ENCODE measurements at regions not wholly inside any gene's neighbourhood (a gene's known extent, or its start where the extent isn't known, plus 50 kb on each side); places are given as distances from the start of the nearest gene placed in this dataset.
"Not testable (repeated sequence)": the region's sequence is repeated elsewhere in the genome, so short reads cannot be mapped to it uniquely, and the experiment has no call there.

GRCh38 chr9:75362446-75362845 lies 274.1 kb downstream of the OSTF1 start:
- TF ChIP-seq, protein P1, sequence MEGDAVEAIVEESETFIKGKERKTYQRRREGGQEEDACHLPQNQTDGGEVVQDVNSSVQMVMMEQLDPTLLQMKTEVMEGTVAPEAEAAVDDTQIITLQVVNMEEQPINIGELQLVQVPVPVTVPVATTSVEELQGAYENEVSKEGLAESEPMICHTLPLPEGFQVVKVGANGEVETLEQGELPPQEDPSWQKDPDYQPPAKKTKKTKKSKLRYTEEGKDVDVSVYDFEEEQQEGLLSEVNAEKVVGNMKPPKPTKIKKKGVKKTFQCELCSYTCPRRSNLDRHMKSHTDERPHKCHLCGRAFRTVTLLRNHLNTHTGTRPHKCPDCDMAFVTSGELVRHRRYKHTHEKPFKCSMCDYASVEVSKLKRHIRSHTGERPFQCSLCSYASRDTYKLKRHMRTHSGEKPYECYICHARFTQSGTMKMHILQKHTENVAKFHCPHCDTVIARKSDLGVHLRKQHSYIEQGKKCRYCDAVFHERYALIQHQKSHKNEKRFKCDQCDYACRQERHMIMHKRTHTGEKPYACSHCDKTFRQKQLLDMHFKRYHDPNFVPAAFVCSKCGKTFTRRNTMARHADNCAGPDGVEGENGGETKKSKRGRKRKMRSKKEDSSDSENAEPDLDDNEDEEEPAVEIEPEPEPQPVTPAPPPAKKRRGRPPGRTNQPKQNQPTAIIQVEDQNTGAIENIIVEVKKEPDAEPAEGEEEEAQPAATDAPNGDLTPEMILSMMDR (IDR thresholded peaks at IDR 0.05): not testable (repeated sequence)
- TF ChIP-seq USF1 (IDR thresholded peaks at IDR 0.05; ENCODE audit: borderline replicate concordance, low read depth): not testable (repeated sequence)
